NCI-H1048 (cell line): ENCODE measurements at regions not wholly inside any gene's neighbourhood (a gene's known extent, or its start where the extent isn't known, plus 50 kb on each side); places are given as distances from the start of the nearest gene placed in this dataset.
"Not testable (repeated sequence)": the region's sequence is repeated elsewhere in the genome, so short reads cannot be mapped to it uniquely, and the experiment has no call there.

Experiments
- DNase-seq: peaks from one replicate; lab custom pipeline; 2025; lab: John Stamatoyannopoulos, UW

DNA sequence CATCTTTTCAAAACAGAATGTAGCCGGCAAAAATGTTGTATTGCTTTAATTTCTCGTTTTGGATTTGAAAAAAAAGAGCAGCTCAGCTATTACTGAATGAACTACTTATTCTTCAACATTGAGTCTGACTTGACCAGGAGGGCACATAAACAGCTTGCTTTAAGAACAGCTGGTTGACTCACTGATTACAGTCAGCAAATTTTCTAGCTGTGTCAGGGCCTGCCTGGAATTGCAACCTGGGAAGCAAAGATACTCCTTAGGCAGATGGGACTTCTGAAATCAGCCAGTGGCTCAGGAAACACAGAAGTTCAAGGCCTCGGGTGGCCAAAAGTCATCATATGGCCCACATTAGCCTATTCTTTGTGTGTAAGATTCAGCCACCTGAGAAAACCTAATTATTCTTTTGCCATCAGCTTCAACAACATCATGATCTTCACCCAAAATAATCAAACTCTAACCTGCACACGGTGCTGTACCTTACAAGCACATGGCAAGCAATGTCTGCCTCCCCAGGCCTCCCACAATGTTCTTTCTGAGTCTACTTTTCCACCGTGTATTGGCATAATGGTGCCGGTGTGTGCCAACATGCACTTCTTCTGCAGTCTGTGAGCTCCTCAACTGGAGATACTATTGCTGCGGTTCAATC lies 307.2 kb downstream of the HHIPL2 start:
- no peak for DNase-seq

DNA sequence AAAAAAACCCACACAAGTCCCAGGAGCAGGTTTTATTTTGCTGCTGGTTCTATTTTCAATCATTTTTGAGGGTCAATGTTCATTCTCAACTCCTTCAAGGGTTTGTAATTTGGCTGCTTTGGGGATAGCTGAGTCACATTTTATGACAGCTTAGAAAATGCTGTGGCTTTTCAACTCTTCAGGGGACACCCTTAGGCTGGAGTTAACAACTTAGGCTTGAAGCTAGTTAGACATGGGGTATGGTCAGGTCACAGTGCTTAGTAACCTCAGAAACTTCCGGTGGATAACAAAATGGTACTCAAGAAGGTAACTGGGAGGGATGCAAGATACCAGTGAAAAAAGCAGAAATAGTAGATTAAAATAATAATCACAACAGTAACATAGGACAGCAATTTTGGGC lies 308.8 kb downstream of the HHIPL2 start:
- DNase-seq, result no peak

DNA sequence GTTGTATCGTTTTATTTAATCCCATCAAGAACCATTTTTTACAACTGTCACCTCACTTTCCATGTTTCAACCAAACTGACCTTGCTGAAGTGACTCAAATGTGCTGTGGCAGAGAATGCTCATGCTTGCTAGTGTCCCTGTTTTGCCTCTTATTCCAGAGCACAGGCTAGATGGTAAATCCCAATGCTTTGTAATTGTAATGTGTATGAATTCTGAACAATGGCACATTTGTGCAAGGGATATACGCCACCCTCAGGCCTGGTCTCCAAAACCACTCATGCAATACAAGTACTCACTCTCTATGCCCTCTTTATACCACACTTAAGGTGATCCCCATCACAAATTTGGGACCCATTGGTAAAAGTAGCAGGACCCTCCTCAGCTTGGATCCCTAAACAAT lies 313.6 kb downstream of the HHIPL2 start:
- no peak for DNase-seq

DNA sequence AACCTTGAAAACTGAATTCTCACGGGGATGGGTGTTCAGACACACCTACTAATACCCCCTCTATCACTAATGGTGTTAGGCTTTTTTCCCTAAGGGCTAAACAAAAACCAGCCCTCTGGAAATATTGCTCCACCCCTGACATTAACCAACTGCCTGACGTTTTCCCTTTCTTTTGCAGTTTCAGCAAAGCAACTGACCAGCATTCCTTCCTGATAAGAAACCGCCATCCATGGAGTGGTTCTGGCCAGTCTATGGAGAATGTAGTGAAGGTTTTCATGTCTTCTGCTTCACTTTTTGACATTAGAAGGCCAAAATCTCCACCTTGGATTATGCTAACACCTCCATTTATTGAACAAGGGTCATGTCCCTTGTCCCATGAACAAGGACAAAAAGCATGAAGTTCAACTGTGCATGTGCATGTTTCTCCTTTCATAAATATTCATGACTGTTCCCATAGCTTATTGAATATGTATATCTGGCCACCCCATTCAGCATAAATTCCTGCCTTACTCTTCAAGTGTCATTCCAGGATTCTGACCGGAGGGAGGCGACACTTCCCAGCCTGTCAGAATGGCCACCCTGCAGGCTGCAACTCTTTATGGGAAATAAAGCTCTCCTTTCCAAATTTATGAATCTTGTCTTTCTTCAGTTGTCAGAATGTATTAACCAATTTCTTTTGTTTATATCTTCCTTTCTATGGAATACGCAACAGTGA lies 314.3 kb downstream of the HHIPL2 start:
- DNase-seq, result no peak

- no peak for DNase-seq
Measured at GRCh38 chr1:222232842-222233241, 315.1 kb downstream of the HHIPL2 start.

DNA sequence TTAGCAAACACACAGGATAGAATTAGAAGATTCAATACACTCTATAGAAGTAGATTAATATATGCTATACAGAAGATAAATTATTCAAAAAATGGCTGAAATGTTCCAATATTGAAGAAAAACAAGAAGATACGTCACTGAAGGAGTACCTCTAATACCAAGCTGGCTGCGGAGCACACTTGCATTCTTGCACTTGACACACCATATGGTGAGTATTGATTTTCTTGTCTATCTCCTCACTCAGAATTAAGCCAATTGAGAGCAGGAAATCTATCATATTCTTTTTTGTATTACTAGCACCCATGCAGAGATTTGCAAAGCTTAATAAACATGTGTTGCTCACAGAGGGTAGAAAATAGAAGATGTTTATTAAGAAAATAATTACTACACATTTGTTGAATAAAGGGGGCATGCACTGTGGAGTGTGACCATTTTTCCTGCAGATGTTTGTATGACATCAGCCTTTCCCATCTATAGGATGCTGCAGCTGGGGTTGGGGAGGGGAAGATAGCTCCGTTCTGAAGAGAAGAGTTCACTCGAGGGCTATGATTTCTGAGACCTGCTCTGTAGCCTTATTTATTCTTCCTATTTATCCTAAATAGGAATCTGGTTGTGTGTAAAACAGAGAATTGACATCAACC lies 318.1 kb downstream of the HHIPL2 start:
- no peak for DNase-seq

GRCh38 chr1:222225316-222225691 lies 322.6 kb downstream of the HHIPL2 start:
- no peak for DNase-seq

- DNase-seq, result no peak
Measured at GRCh38 chr1:222224636-222225315, 323.1 kb downstream of the HHIPL2 start.

GRCh38 chr1:222224156-222224555 lies 323.7 kb downstream of the HHIPL2 start:
- DNase-seq, result no peak

DNA sequence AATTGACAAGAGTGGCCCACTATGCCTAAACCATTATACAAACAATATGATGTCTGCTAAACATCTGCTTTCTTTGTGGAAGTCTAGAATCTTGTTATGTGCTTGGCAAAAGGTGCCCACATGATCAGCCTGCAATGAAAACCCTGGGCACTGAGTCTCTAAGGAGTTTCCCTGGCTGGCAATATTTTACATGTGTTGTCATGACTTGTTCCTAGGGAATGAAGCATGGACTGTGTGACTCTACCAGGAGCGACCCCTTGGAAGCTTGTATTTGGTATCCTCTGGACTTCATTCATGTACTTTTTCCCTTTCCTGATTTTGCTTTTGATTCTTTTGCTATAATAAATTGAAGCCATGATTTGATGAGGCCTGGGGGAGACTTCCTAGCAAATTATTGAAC lies 324.9 kb downstream of the HHIPL2 start:
- DNase-seq, result no peak

DNA sequence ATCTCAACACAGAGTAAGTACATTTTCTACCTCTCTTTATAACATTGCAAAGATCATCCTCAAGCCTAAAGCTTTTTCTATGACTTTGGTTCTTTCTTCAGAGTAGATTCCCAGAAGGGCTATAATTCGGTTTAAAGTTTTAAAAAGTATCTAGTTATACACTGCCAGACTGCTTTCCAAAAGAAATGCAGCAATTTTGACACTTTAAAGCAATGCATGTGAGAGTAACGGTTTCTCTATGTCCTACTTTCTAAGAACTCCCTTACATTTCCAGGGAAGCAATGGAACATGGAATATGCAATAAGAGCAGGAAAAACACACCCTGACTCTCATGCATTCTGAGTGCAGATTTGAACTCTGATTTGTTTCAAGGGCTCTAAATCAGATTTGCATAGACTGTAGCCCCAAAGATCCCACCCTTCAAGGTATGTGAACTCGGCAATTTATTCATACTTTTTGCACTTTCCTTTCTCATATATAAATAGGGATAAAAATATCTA lies 331.6 kb downstream of the HHIPL2 start:
- DNase-seq, result no peak

DNA sequence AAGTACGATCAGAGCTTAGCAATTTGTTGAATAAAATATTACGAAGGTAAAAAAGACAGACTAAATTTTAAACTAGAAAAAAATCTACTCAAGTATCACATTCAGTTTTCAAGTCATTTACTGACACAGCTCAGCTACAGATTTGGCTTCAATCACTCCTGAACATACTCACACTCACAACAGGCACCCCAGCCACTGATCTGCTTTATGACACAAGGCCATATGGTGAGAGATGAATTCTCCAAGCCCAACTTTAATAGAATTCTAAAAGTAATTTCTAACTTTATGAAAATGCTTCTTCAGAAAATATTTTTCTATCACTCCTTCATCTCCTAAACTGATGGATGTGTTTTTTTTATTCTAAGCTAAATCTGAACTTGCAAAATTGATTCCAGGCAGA lies 337.1 kb downstream of the HHIPL2 start:
- DNase-seq, result no peak

- DNase-seq, result no peak
Measured at GRCh38 chr1:222204475-222204874, 343.4 kb downstream of the HHIPL2 start.

DNA sequence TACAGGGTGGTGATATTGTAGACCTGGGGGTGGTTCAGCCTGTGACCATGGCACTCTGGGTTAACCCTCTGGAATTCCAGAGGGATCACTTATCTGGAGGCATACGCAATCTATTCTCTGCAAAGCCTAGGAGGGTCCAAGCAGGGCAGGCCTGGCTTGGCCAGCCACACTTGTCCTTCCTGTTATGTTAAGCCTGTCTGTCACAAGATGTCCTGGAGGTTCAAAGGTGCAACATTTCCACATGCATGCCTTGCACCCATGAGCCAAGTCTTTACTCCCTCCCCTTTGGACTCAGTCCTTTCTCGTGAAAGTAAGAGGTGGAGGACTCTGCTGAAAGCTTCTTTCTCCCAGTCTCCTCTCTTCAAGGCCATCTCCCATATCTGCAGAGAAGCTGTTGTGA lies 345.1 kb downstream of the HHIPL2 start:
- DNase-seq, result no peak

DNA sequence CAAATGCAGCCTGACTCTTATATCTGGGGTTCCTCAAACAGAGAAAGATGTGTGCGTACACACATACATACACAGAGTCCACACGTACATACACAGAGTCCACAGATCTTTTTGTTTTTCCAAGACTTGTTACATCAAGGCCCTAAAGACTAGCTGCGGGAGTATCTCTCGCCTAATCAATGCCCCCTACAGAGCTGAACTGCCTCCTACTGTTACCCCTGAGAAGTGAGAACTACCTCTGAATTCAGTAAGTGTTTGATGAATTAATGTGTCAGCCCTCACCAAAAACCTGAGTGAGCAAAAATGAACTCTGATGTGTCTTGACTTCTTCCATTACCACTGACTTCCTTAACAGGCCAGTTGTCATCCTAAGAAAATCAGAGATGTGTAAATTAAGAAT lies 351.2 kb downstream of the HHIPL2 start:
- no peak for DNase-seq

DNA sequence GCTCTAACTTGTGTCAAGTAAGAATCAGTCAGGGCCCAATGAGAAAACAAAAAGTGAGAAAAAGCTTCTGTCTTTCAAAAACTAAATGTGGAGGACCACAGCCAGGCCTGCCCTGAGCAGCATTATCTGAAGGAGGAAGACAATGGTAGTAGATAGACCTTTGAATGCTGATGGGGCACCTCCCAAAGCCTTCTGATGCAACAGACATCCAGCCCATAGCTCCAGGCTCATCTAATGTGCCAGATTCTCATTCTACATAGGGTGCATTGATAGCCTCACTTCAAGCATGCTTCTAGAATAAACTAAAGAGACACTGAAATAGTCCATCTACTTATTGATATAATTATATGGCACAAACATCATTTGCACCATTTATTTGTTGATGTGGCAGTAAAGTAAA lies 351.6 kb downstream of the HHIPL2 start:
- DNase-seq, result no peak

DNA sequence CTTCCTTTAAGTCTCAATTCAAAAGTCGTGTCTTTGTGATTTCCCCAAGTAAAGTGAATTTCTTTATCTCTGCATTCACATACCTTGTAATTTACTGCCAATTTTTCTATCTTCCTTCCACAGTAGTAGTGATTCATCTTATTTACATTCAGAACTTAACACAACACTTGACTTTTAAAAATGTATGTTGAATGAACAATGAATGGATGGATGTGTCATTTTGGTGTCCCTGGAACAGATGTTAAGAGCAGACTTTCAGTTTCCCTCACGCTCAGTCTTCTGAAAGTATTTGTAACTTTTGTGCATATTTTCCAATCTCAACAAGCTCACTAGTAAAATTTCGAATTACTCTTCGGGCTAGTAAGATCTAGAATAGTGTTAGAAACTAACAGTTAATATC lies 352.0 kb downstream of the HHIPL2 start:
- DNase-seq, result no peak

GRCh38 chr1:222189218-222189617 lies 358.7 kb downstream of the HHIPL2 start:
- no peak for DNase-seq

- no peak for DNase-seq
Measured at GRCh38 chr1:222187566-222188332, 360.2 kb downstream of the HHIPL2 start.

- no peak for DNase-seq
Measured at GRCh38 chr1:222182641-222183040, 365.3 kb downstream of the HHIPL2 start.

GRCh38 chr1:222181191-222181590 lies 366.7 kb downstream of the HHIPL2 start:
- no peak for DNase-seq

- not testable (repeated sequence) for DNase-seq
Measured at GRCh38 chr1:222177496-222177895, 370.4 kb downstream of the HHIPL2 start.
